Epithelial cell of esophagus (primary cell): ENCODE measurements at regions not wholly inside any gene's neighbourhood (a gene's known extent, or its start where the extent isn't known, plus 50 kb on each side); places are given as distances from the start of the nearest gene placed in this dataset.
"Not testable (repeated sequence)": the region's sequence is repeated elsewhere in the genome, so short reads cannot be mapped to it uniquely, and the experiment has no call there.

Source experiments
- DNase-seq: peaks from one replicate; pipeline ENCODE4 v3.0.0; 2010; ENCODE audit warnings: low read depth
- H3K4me3 ChIP-seq: 2 replicates; pipeline ENCODE4 v1.5.1; 2011; ENCODE audit warnings: mild to moderate bottlenecking, low read length, control low read depth
- CTCF ChIP-seq: IDR thresholded peaks from 2 replicates; pipeline ENCODE4 v1.5.1; 2011; ENCODE audit warnings: low read depth, mild to moderate bottlenecking, low read length, control low read depth, inconsistent platforms; ENCODE audit not compliant: insufficient read depth; ENCODE audit errors: missing control alignments

- no peak overlapping the region for H3K4me3 ChIP-seq
- no peak for DNase-seq
- TF ChIP-seq CTCF: no peak
Measured at GRCh38 chr2:226295123-226295522, 504.5 kb downstream of the IRS1 start.

DNA sequence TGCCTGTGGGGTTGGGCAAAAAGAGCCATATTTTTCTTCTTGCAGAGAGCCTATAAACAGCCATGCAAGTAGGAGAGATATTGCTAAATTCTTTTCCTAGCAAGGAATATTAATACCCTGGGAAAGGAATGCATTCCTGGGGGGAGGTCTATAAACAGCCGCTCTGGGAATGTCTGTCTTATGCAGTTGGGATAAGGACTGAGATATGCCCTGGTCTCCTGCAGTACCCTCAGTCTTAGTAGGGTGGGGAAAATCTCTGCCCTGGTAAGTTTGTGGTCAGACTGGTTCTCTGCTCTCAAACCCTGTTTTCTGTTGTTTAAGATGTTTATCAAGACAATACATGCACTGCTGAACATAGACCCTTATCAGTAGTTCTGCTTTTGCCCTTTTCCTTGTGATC, 508.3 kb downstream of the IRS1 start:
- not testable (repeated sequence) for DNase-seq, H3K4me3 ChIP-seq

- H3K4me3 ChIP-seq: no peak overlapping the region
- no peak for DNase-seq
- TF ChIP-seq CTCF: no peak
Measured at GRCh38 chr2:226286916-226287315, 512.7 kb downstream of the IRS1 start.

GRCh38 chr2:226283796-226284195, 515.8 kb downstream of the IRS1 start:
- TF ChIP-seq CTCF: no peak
- H3K4me3 ChIP-seq: no peak overlapping the region
- no peak for DNase-seq

DNA sequence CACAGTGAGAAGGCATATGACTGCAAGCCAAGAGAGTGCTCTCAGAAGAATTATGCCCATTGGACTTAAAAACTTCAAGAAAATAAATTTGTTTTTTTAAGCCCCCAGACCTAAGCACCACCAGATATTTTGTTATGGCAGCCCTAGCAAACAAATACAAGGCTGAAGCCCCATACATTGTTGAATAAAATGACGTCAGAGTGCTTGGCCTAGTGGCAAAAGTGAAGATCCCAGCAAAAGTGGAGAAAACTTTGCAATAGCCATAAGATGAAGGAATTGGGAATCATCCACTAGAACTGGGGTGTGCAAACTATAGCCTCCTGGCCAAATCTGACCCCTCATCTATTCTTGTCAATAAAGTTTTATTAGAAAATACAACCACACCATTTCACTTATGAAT, 517.5 kb downstream of the IRS1 start:
- DNase-seq: no peak
- H3K4me3 ChIP-seq: no peak overlapping the region
- no peak for TF ChIP-seq CTCF

DNA sequence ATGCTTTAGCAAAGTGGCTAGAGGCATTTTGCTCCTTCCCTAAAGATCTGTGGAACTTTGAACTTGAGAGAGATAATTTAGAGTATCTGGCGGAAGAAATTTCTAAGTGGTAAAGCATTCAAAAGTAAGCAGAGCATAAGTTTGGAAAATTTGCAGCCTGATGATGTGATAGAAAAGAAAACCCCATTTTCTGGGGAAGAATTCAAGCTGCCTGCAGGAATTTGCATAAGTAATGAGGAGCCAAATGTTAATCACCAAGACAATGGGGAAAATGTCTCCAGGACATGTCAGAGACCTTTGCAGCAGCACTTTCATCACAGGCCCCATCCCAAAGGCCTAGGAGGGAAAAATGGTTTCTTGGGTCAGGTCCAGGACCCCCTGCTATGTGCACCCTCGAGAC, 519.5 kb downstream of the IRS1 start:
- DNase-seq, H3K4me3 ChIP-seq: not testable (repeated sequence)

DNA sequence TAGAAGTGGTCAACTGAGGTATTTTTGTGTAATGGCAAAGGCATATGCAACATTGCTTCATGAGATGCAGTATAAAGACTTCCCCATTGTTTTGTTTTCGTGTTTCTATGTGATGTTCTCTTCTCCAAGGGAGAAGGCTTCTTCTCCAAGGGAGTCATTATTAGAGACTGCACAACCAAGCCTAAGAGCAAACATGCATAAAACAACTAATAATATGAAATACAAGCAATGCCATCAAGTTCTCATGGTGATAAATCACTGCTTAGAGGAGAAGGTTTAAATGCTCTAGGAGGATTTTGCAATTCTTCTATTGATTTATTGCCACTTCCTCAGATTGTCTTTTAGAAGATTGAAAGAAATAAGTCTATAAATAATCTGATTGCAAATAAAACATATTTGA, 524.4 kb downstream of the IRS1 start:
- no peak for TF ChIP-seq CTCF
- H3K4me3 ChIP-seq: no peak overlapping the region
- DNase-seq: no peak

- no peak for TF ChIP-seq CTCF
- no peak overlapping the region for H3K4me3 ChIP-seq
- peak; percentile 38 for DNase-seq
Measured at GRCh38 chr2:226274143-226274542, 525.5 kb downstream of the IRS1 start.
